Keratinocyte (primary cell): ENCODE measurements at regions not wholly inside any gene's neighbourhood (a gene's known extent, or its start where the extent isn't known, plus 50 kb on each side); places are given as distances from the start of the nearest gene placed in this dataset.
"Not testable (repeated sequence)": the region's sequence is repeated elsewhere in the genome, so short reads cannot be mapped to it uniquely, and the experiment has no call there.

Source experiments
- DNase-seq: peaks from one replicate; pipeline ENCODE4 v3.0.0-alpha.2; 2011; ENCODE audit warnings: low read depth, missing footprints, low spot score
- FAIRE-seq: peaks from 2 replicates; lab custom pipeline; 2011; peaks lifted over from hg19 to GRCh38; lab: Jason Lieb, UNC
- H2AFZ ChIP-seq: 2 replicates; pipeline ENCODE4 v1.6.0; 2012; ENCODE audit warnings: low read length, control low read depth, inconsistent platforms; ENCODE audit not compliant: control insufficient read depth
- H3K27ac ChIP-seq: 2 replicates; pipeline ENCODE4 v1.5.1; 2011; ENCODE audit warnings: low read length; ENCODE audit not compliant: control insufficient read depth, insufficient read depth
- H3K27me3 ChIP-seq: 3 replicates; pipeline ENCODE4 v1.6.0; 2011; ENCODE audit warnings: low read length; ENCODE audit not compliant: control insufficient read depth, insufficient read depth; ENCODE audit errors: extremely low read depth
- H3K36me3 ChIP-seq, 2 experiments: 2 replicates in 1 of 2; 3 replicates in 1 of 2; pipeline ENCODE4 v1.5.1; 2011; ENCODE audit warnings: low read length in 2 of 2, mild to moderate bottlenecking in 1 of 2; ENCODE audit not compliant: control insufficient read depth in 2 of 2, insufficient read depth in 2 of 2; ENCODE audit errors: extremely low read depth in 1 of 2
- H3K4me1 ChIP-seq: 3 replicates; pipeline ENCODE4 v1.5.1; 2011; ENCODE audit warnings: low read length; ENCODE audit not compliant: control insufficient read depth, insufficient read depth; ENCODE audit errors: extremely low read depth
- H3K4me2 ChIP-seq: 3 replicates; pipeline ENCODE4 v1.6.0; 2011; ENCODE audit warnings: low read depth, low read length; ENCODE audit not compliant: control insufficient read depth, insufficient read depth; ENCODE audit errors: extremely low read depth
- H3K4me3 ChIP-seq, 3 experiments: fragments of 200-600 bp in 1 of 3; sonication (generic) in 1 of 3; 2 replicates in 2 of 3; 3 replicates in 1 of 3; pipeline ENCODE4 v1.5.1; 2011 to 2016; ENCODE audit warnings: low read length in 3 of 3, mild to moderate bottlenecking in 3 of 3, control low read depth in 2 of 3, inconsistent platforms in 1 of 3, low read depth in 1 of 3, mixed read lengths in 1 of 3, mixed run types in 1 of 3, moderate library complexity in 1 of 3; ENCODE audit not compliant: control insufficient read depth in 2 of 3, insufficient read depth in 2 of 3; ENCODE audit errors: extremely low read depth in 1 of 3
- H3K79me2 ChIP-seq: 2 replicates; pipeline ENCODE4 v1.6.0; 2012; ENCODE audit warnings: low read length; ENCODE audit not compliant: control insufficient read depth, insufficient read depth
- H3K9ac ChIP-seq: 3 replicates; pipeline ENCODE4 v1.6.0; 2011; ENCODE audit warnings: low read length; ENCODE audit not compliant: control insufficient read depth, insufficient read depth; ENCODE audit errors: extremely low read depth
- H3K9me1 ChIP-seq: 3 replicates; pipeline ENCODE4 v1.6.0; 2011; ENCODE audit warnings: low read length; ENCODE audit not compliant: control insufficient read depth, insufficient read depth; ENCODE audit errors: extremely low read depth
- H3K9me3 ChIP-seq: 2 replicates; pipeline ENCODE4 v1.5.1; 2012; ENCODE audit warnings: low read depth, low read length; ENCODE audit not compliant: control insufficient read depth
- H4K20me1 ChIP-seq: 3 replicates; pipeline ENCODE4 v1.6.0; 2011; ENCODE audit warnings: low read length; ENCODE audit not compliant: control insufficient read depth, insufficient read depth; ENCODE audit errors: extremely low read depth
- dilution Hi-C: fragments of 300-500 bp; cut with MboI; formaldehyde crosslinking; loops from one replicate; pipeline ENCODE4 v1.7.0; 2020; ENCODE audit warnings: low sequenced_read_pairs; ENCODE audit not compliant: extremely low pct_ligation_motif_present

GRCh38 chr1:146310579-146310978 lies 81.8 kb upstream of the NOTCH2NLA start:
- H4K20me1 ChIP-seq, H3K4me1 ChIP-seq, dilution Hi-C loops, H3K4me2 ChIP-seq, H2AFZ ChIP-seq, H3K9me1 ChIP-seq, H3K36me3 ChIP-seq, H3K27ac ChIP-seq, DNase-seq, H3K9ac ChIP-seq, H3K79me2 ChIP-seq, H3K4me3 ChIP-seq, FAIRE-seq, H3K9me3 ChIP-seq, H3K27me3 ChIP-seq: not testable (repeated sequence)

- H3K27me3 ChIP-seq, H2AFZ ChIP-seq, H3K9ac ChIP-seq, H3K36me3 ChIP-seq, FAIRE-seq, H3K27ac ChIP-seq, H3K4me2 ChIP-seq, H3K4me1 ChIP-seq, H3K79me2 ChIP-seq, H3K9me3 ChIP-seq, H3K4me3 ChIP-seq, dilution Hi-C loops, H3K9me1 ChIP-seq, DNase-seq, H4K20me1 ChIP-seq: not testable (repeated sequence)
These were observed 80.6 kb upstream of the NOTCH2NLA start for GRCh38 chr1:146309427-146309826.

GRCh38 chr1:146308892-146309291 lies 80.1 kb upstream of the NOTCH2NLA start:
- H3K36me3 ChIP-seq, H3K9me1 ChIP-seq, FAIRE-seq, H3K9ac ChIP-seq, H2AFZ ChIP-seq, H3K27ac ChIP-seq, dilution Hi-C loops, H3K79me2 ChIP-seq, H3K4me3 ChIP-seq, H3K9me3 ChIP-seq, H3K4me2 ChIP-seq, H3K27me3 ChIP-seq, H3K4me1 ChIP-seq, H4K20me1 ChIP-seq, DNase-seq: not testable (repeated sequence)

- H2AFZ ChIP-seq, H3K27ac ChIP-seq, dilution Hi-C loops, H3K9me1 ChIP-seq, FAIRE-seq, H3K4me3 ChIP-seq, H4K20me1 ChIP-seq, H3K27me3 ChIP-seq, H3K36me3 ChIP-seq, H3K4me2 ChIP-seq, H3K9me3 ChIP-seq, DNase-seq, H3K9ac ChIP-seq, H3K79me2 ChIP-seq, H3K4me1 ChIP-seq: not testable (repeated sequence)
These were observed 79.3 kb upstream of the NOTCH2NLA start for GRCh38 chr1:146308152-146308551.

GRCh38 chr1:146307632-146308031 lies 78.8 kb upstream of the NOTCH2NLA start:
- H3K27me3 ChIP-seq, H3K79me2 ChIP-seq, dilution Hi-C loops, H3K27ac ChIP-seq, H3K4me3 ChIP-seq, H3K4me2 ChIP-seq, H3K9me3 ChIP-seq, H3K36me3 ChIP-seq, H3K9me1 ChIP-seq, H2AFZ ChIP-seq, DNase-seq, H3K4me1 ChIP-seq, H4K20me1 ChIP-seq, FAIRE-seq, H3K9ac ChIP-seq: not testable (repeated sequence)
